ENCODE measurements at regions not wholly inside any gene's neighbourhood (a gene's known extent, or its start where the extent isn't known, plus 50 kb on each side); places are given as distances from the start of the nearest gene placed in this dataset.

GRCh38 chr11:32161293-32161692, 70.4 kb downstream of the RCN1 start:
- no peak overlapping the region for H3K4me3 Mint-ChIP-seq

More at GRCh38 chr11:32161293-32161692, 70.4 kb downstream of the RCN1 start:
- Mint-ChIP-seq H3K27me3 (ENCODE audit: insufficient read depth, low read depth, poor library complexity) (no peaks in the 10 kb centered on the region), H3K36me3 (ENCODE audit: low read depth) (no peaks in the 10 kb centered on the region), H3K9me3 (peaks cover 4% of the 10 kb centered on the region; the same call in 2 of the 3 replicates), H3K4me1 (peaks cover 11% of the 10 kb centered on the region; the same call in 2 of the 3 replicates), H3K27ac (no peak overlapping the region)
- Histone ChIP-seq H2AFZ (no peak overlapping the region), H4K20me1 (replicated peaks; ENCODE audit: insufficient read depth) (no peaks in the 10 kb centered on the region), H3K79me2 (replicated peaks; ENCODE audit: insufficient read depth) (no peaks in the 10 kb centered on the region), H3K27me3 (ENCODE audit: insufficient read depth) (no peaks in the 10 kb centered on the region), H3K4me2 (no peak overlapping the region), H3K27ac (ENCODE audit: low read depth) (no peak overlapping the region), H3K36me3 (ENCODE audit: insufficient read depth) (no peaks in the 10 kb centered on the region), H3F3A (replicated peaks; ENCODE audit: low read depth) (no peaks in the 10 kb centered on the region), H3K4me1 (ENCODE audit: insufficient read depth) (peaks cover 7% of the 10 kb centered on the region; the same call in 1 of the 2 replicates), H3K4me3 (no peak overlapping the region), H3K9me2 (ENCODE audit: insufficient read depth) (0 out of 2 replicates have a peak, but pooled peaks cover 3% of the 10 kb centered on the region)
- DNase-seq (ENCODE audit: low spot score) (no peak), ATAC-seq (no peak)
- TF ChIP-seq ZNF331 (CRISPR knock-in tag; IDR thresholded peaks at IDR 0.05; ENCODE audit: low read depth) (no peak), REST (IDR thresholded peaks at IDR 0.05; ENCODE audit: unreplicated experiment) (no peak), CTCF (conservative IDR thresholded peaks at IDR 0.05; ENCODE audit: low read depth in 2 of 2) (no peak), JUNB (IDR thresholded peaks at IDR 0.05; ENCODE audit: unreplicated experiment) (no peak), ZNF462 (CRISPR knock-in tag; IDR thresholded peaks at IDR 0.05) (no peak), POLR2AphosphoS5 (IDR thresholded peaks at IDR 0.05; ENCODE audit: low read depth) (no peak), ZNF114 (CRISPR knock-in tag; IDR thresholded peaks at IDR 0.05) (no peak), STAT1 (IDR thresholded peaks at IDR 0.05; ENCODE audit: unreplicated experiment) (no peak), ETS1 (IDR thresholded peaks at IDR 0.05) (no peak), EZH2phosphoT487 (IDR thresholded peaks at IDR 0.05; ENCODE audit: unreplicated experiment) (no peak), CREB1 (CRISPR knock-in tag; IDR thresholded peaks at IDR 0.05; ENCODE audit: low read depth) (no peak), NANOG (IDR thresholded peaks at IDR 0.05; ENCODE audit: borderline replicate concordance) (no peak), EZH2 (IDR thresholded peaks at IDR 0.05; ENCODE audit: low read depth, unreplicated experiment) (no peak)

Data from GM23338 (cell line).